Stomach smooth muscle (tissue), 2 donors: ENCODE measurements at regions not wholly inside any gene's neighbourhood (a gene's known extent, or its start where the extent isn't known, plus 50 kb on each side); places are given as distances from the start of the nearest gene placed in this dataset.

ENCODE experiments used
- H3K27ac ChIP-seq: one replicate; pipeline ENCODE4 v1.7.0; 2013; ENCODE audit warnings: mild to moderate bottlenecking, low read length, inconsistent platforms
- H3K27me3 ChIP-seq, 2 donors: one replicate each; pipeline ENCODE4 v1.7.0; 2013; ENCODE audit warnings: low read length in 2 of 2; ENCODE audit not compliant: insufficient read depth in 2 of 2, control insufficient read depth in 1 of 2
- H3K36me3 ChIP-seq, 2 donors: one replicate each; pipeline ENCODE4 v1.7.0; 2013; ENCODE audit warnings: low read length in 2 of 2; ENCODE audit not compliant: control insufficient read depth in 2 of 2, insufficient read depth in 2 of 2
- H3K4me1 ChIP-seq: one replicate; pipeline ENCODE4 v1.7.0; 2013; ENCODE audit warnings: low read length; ENCODE audit not compliant: control insufficient read depth, insufficient read depth
- H3K4me3 ChIP-seq, 2 donors: one replicate each; pipeline ENCODE4 v1.7.0; 2013; ENCODE audit warnings: low read length in 2 of 2
- H3K9ac ChIP-seq, 2 donors: one replicate each; pipeline ENCODE4 v1.7.0; 2013; ENCODE audit warnings: low read length in 2 of 2, mild to moderate bottlenecking in 1 of 2
- H3K9me3 ChIP-seq, 2 donors: one replicate each; pipeline ENCODE4 v1.7.0; 2013; ENCODE audit warnings: low read length in 2 of 2; ENCODE audit not compliant: control insufficient read depth in 2 of 2
- donor health status: healthy.
- donor health status: Pancreatic carcinoma.

DNA sequence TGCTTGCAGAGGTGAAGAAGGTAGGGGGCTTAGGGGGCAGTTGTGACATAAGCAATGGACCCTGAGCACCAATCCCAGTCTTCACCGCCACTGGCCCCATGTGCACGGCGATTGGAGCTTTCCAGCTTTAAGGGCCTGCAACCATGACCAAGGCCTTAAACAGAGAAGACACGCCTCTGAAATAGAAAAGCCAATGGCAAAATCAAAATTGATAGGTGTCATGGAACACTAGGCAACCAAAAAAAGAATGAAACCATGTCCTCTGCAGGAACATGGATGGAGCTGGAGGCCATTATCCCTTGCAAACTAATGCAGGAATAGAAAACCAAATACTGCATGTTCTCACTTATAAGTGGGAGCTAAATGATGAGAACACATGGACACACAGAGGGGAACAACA, 146.3 kb downstream of the SCARB1 start:
- no peaks in the 10 kb centered on the region for H3K9me3 ChIP-seq
- H3K4me3 ChIP-seq: no peak overlapping the region
- H3K27ac ChIP-seq: no peak overlapping the region
- H3K9ac ChIP-seq: no peak overlapping the region
- H3K36me3 ChIP-seq: no peaks in the 10 kb centered on the region
- no peaks in the 10 kb centered on the region for H3K27me3 ChIP-seq
- H3K4me1 ChIP-seq: peaks cover 41% of the 10 kb centered on the region

DNA sequence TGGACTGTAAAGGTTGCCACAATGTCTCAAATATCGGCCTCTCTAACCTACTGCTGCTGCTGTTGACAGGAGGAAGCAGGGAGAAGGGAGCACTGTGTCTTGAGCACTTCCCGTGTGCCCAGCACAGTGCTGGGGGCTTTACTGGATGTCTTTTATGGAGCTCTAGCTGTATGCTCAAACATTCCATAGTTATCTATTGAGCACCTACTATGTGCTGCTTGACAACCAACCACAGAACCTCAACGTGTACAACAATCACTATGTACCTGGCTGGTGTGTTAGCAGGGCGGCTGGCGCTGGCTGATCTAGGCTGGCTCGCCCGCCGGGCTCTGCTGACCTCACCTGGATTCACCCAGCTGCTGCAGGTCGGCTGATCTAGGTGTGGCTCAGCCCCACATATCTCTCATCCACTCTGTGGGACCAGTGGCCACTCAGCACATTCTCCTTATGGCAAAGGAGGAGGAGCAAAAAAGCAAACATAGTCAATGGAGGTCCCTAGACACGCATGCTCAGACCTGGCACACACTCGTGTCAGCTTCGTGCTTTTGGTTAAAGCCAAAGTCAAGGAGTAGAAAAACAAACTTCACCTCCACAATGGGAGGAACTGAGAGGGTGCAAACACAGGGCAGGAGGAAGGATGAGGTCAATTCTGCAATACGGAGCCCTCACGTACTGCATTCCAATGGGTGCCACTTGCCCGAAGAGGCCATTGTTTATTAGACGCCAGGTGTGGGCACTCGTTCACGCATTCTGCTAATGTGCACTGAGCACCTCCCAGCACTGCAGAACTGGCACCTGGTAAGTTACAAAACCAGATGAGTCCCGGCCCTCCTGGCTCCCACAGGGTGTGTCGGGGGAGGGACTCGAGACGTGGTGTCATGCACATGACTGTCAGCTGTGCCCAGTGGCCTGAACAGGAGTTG, 147.2 kb downstream of the SCARB1 start:
- H3K27me3 ChIP-seq: no peaks in the 10 kb centered on the region
- peaks cover 38% of the 10 kb centered on the region for H3K4me1 ChIP-seq
- H3K4me3 ChIP-seq: no peak overlapping the region
- no peak overlapping the region for H3K27ac ChIP-seq
- H3K9ac ChIP-seq: no peak overlapping the region
- no peaks in the 10 kb centered on the region for H3K36me3 ChIP-seq
- no peaks in the 10 kb centered on the region for H3K9me3 ChIP-seq

DNA sequence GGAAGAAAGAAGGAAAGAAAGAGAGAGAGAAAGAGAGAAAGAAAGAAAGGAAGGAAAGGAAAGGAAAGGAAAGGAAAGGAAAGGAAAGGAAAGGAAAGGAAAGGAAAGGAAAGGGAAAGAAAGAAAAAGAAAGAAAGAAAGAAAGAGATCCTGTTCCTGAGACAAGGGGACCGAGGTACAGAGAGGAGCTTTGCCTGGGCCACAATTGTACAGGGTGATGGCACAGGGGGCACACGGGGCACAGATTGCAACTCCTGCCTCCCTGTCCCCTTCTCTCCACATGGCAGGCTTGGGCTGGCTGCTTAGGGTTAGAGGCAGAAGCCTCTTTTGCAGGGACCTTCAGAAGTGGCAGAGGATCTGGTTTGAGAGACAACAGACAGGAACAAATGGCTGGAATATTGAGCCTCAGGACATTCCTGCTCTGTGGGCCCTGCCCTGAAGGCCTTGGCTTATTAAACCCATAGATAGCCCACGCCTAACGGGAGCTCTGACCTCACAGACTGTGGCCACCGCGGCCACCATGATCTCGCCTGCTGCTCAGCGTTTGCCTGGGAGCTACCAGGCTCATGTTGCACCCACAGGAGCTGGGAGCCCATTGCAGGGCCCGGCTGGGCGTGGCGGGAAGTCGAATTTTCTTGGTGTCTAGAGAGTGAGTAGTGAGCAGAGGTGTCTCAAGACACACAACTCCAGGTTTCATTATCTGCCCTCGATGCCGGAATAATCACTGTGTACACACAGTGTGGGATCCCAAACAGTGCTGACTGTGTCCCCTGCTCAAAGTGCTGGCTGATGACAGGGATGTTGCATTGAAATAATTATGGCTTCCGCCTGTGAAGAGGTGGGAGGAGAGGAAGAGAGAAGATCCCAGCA, 147.9 kb upstream of the NCOR2 start:
- no peaks in the 10 kb centered on the region for H3K27me3 ChIP-seq
- no peak overlapping the region for H3K4me3 ChIP-seq
- H3K4me1 ChIP-seq: peaks cover 29% of the 10 kb centered on the region
- no peaks in the 10 kb centered on the region for H3K9me3 ChIP-seq
- H3K36me3 ChIP-seq: no peaks in the 10 kb centered on the region
- H3K27ac ChIP-seq: no peak overlapping the region
- no peak overlapping the region for H3K9ac ChIP-seq

DNA sequence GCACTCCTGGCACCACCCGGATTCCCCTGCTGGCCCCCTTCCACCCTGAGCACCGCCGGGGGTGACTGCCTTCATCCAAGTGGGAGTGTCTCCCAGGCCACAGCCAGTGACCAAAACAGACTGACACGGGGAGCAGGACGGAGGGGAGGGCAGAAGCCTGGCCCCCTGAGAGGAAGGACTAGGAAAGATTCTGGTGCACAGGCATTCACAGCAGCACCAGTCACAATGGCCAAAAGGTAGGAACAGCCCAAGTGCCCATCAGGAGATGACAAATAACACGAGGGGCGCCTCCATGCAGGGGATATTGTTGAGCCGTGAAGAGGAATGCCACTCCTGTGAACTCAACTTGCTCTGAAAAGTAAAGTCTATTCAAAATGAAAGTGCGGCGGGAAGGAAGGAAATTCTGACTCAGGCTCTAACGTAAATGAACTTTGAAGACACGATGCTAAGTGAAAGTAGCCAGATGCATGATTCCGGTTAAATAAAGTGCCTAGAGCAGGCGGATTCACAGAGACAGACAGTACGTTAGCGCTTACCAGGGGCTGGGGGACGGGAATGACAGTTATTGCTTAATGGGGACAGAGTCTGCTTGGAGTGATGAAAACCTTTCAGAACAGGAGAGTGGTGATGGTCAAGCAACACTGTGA, 146.1 kb upstream of the NCOR2 start:
- Histone ChIP-seq H3K27me3 (no peaks in the 10 kb centered on the region), H3K4me3 (peak overlapping the region; percentile 51 to 71), H3K27ac (peak overlapping the region; percentile 93), H3K4me1 (peaks cover 25% of the 10 kb centered on the region), H3K9me3 (no peaks in the 10 kb centered on the region), H3K36me3 (no peaks in the 10 kb centered on the region), H3K9ac (peak overlapping the region; percentile 65 to 75)

DNA sequence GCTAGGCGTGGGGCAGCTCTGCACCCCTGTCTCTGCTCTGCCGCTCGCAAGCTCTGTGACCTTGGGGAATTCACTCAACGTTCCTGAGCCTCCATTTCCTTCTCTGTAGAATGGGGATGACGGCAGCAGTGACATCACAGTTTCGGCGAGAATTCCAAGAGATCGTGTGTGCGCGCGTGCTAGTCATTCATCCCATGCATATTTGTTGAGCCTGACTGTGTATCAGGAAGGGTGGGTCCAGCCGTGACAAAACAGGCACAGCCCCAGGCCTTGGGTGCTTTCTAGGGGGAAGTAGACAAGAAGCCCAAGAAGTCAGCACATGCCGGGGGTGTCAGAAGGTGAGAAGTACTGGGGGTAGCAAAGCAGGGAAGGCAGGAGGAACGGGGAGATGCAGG, 145.6 kb upstream of the NCOR2 start:
- H3K27ac ChIP-seq: peak overlapping the region; percentile 93
- peak overlapping the region; percentile 51 to 71 for H3K4me3 ChIP-seq
- H3K27me3 ChIP-seq: no peaks in the 10 kb centered on the region
- H3K9ac ChIP-seq: peak overlapping the region; percentile 65 to 75
- H3K9me3 ChIP-seq: no peaks in the 10 kb centered on the region
- peaks cover 25% of the 10 kb centered on the region for H3K4me1 ChIP-seq
- H3K36me3 ChIP-seq: no peaks in the 10 kb centered on the region

DNA sequence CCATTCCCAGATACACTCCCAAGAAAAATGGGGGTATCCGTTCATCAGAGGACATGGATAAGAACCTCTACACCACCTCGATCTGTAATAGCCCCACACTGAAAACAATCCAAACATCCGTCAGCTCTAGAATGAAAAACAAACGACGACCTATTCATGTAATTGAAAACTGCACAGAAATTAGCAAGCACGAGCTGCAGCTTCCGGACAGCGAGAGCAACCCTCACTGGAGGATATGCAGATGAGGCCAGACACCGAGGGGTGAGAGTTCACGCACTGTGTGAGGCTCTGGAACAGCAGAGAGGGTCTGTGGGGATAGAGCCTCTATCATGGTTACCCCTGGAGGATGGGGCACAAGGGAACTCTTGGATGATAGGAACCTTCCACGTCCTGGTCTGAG, 143.9 kb upstream of the NCOR2 start:
- Histone ChIP-seq H3K9ac (no peak overlapping the region), H3K4me3 (no peak overlapping the region), H3K9me3 (peaks cover 0 to 4% of the 10 kb centered on the region in 2 donors), H3K4me1 (peaks cover 25% of the 10 kb centered on the region), H3K27me3 (no peaks in the 10 kb centered on the region), H3K27ac (no peak overlapping the region), H3K36me3 (no peaks in the 10 kb centered on the region)

DNA sequence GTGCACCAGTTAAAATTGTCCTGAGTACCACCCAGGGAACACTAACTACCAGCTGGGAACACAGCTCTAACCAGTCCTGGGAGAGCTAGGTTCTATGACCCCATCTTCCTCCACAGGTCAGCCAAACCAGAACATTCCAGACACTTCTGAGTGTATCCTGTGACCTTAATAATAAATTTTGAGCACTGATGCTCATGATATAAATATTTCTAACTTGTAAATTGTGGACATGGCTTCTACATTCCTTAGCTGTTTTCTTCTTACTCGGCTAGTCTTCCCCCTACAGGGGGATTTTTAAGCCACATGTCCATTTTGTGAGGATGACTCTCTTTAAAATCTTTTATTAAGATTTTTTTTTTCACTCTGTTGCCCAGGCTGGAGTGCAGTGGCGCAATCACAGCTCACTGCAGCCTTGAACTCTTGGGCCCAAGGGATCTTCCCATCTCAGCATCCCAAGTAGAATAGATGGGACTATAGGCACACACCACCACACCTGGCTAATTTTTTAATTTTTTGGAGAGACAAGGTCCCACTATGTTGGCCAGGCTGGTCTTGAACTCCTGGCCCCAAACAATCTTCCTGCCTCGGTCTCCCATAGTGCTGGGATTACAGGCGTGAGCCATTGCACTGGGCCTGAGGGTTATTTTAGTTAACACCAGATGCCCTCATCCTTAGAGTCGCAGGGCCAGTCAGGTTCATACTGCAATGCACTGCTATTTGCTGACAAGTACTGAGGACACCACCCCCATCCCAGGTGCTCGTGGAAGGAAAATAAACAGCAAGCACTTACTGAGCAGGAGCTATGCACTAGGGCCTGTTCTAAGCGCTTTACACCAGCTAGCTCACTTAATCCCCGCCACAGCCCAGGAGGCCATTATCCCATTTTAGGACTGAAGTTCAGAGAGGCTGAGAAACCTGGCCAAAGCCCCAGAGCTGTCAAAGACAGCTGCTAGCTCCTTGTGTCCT, 142.6 kb upstream of the NCOR2 start:
- H3K27ac ChIP-seq: no peak overlapping the region
- peaks cover 25% of the 10 kb centered on the region for H3K4me1 ChIP-seq
- H3K27me3 ChIP-seq: no peaks in the 10 kb centered on the region
- H3K4me3 ChIP-seq: no peak overlapping the region
- no peaks in the 10 kb centered on the region for H3K36me3 ChIP-seq
- H3K9me3 ChIP-seq: peaks cover 0 to 4% of the 10 kb centered on the region in 2 donors
- H3K9ac ChIP-seq: no peak overlapping the region

DNA sequence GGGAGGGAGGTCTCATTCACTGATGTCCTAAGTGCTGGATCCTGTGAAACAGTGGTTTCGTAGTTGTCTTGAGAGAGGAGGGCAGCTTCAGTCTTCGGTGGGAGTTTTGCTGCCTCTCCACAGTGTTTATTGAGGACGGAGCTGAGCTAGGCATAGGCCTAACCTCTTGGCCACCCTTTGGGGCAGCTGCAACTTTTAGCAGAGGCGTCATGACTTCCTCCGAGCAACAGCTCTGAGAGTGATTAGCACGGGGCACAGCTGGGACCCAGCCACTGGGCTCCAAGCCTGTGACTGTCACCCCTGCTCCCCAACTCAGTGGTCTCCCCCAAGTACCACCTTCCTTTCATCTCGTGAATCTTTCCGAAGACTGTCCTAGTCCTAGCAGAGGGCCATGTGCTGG, 139.9 kb upstream of the NCOR2 start:
- Histone ChIP-seq H3K9me3 (peaks cover 0 to 4% of the 10 kb centered on the region in 2 donors), H3K4me3 (no peak overlapping the region), H3K27ac (no peak overlapping the region), H3K9ac (no peak overlapping the region), H3K4me1 (peaks cover 8% of the 10 kb centered on the region), H3K27me3 (no peaks in the 10 kb centered on the region), H3K36me3 (no peaks in the 10 kb centered on the region)

DNA sequence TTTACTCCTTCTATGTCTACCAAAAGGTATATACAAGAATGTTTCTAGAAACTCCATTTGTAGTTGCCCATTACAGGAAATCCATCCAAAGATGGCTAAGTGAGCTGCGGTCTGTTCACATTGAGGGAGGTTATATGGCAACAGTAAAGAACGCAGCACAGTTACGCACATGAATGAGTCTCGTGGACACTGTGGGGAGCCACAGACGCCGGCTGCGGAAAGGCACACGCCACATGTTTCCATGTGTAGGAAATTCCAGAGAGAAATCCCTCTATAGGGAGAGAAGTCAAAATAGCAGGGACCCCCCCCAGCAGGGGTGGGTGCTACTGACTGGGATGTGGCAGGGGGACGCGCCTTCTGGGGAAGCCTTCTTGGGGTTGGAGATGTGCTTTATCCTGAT, 139.0 kb upstream of the NCOR2 start:
- no peak overlapping the region for H3K27ac ChIP-seq
- peaks cover 0 to 4% of the 10 kb centered on the region in 2 donors for H3K9me3 ChIP-seq
- H3K4me3 ChIP-seq: no peak overlapping the region
- peaks cover 10% of the 10 kb centered on the region for H3K4me1 ChIP-seq
- no peaks in the 10 kb centered on the region for H3K27me3 ChIP-seq
- H3K36me3 ChIP-seq: no peaks in the 10 kb centered on the region
- no peak overlapping the region for H3K9ac ChIP-seq
